ENCODE measurements at regions not wholly inside any gene's neighbourhood (a gene's known extent, or its start where the extent isn't known, plus 50 kb on each side); places are given as distances from the start of the nearest gene placed in this dataset.

- TF ChIP-seq ZNF462 (CRISPR knock-in tag; IDR thresholded peaks at IDR 0.05) (no peak), CTCF (conservative IDR thresholded peaks at IDR 0.05; ENCODE audit: low read depth in 2 of 2) (no peak)
Measured at GRCh38 chr5:27568811-27569210, 530.4 kb upstream of the CDH9 start (continued).

- Histone ChIP-seq H3K4me2 (no peak overlapping the region), H3K4me3 (no peak overlapping the region), H3F3A (replicated peaks; ENCODE audit: low read depth) (no peaks in the 10 kb centered on the region), H3K79me2 (replicated peaks; ENCODE audit: insufficient read depth) (no peaks in the 10 kb centered on the region), H2AFZ (no peak overlapping the region), H3K9me2 (ENCODE audit: insufficient read depth) (no peaks in the 10 kb centered on the region; the same call in 1 of the 2 replicates), H3K36me3 (ENCODE audit: insufficient read depth) (no peaks in the 10 kb centered on the region), H4K20me1 (replicated peaks; ENCODE audit: insufficient read depth) (no peaks in the 10 kb centered on the region), H3K4me1 (ENCODE audit: insufficient read depth) (peaks cover 12% of the 10 kb centered on the region), H3K27me3 (ENCODE audit: insufficient read depth) (no peaks in the 10 kb centered on the region), H3K27ac (ENCODE audit: low read depth) (no peak overlapping the region)
- no peaks in the 10 kb centered on the region for H3K27me3 Mint-ChIP-seq (ENCODE audit: insufficient read depth, low read depth, poor library complexity)
- no peak overlapping the region for H3K27ac Mint-ChIP-seq
- H3K4me3 Mint-ChIP-seq: no peak overlapping the region
- no peak for ATAC-seq
- H3K9me3 Mint-ChIP-seq: no peaks in the 10 kb centered on the region
- H3K36me3 Mint-ChIP-seq (ENCODE audit: low read depth): no peaks in the 10 kb centered on the region
- DNase-seq (ENCODE audit: low spot score): no peak
- H3K4me1 Mint-ChIP-seq: peaks cover 11% of the 10 kb centered on the region; the same call in 2 of the 3 replicates
- TF ChIP-seq JUNB (IDR thresholded peaks at IDR 0.05; ENCODE audit: unreplicated experiment) (no peak), NANOG (IDR thresholded peaks at IDR 0.05; ENCODE audit: borderline replicate concordance) (no peak), ZNF331 (CRISPR knock-in tag; IDR thresholded peaks at IDR 0.05; ENCODE audit: low read depth) (no peak), POLR2AphosphoS5 (IDR thresholded peaks at IDR 0.05; ENCODE audit: low read depth) (no peak), EZH2 (IDR thresholded peaks at IDR 0.05; ENCODE audit: low read depth, unreplicated experiment) (no peak), ZNF114 (CRISPR knock-in tag; IDR thresholded peaks at IDR 0.05) (no peak), EZH2phosphoT487 (IDR thresholded peaks at IDR 0.05; ENCODE audit: unreplicated experiment) (no peak), ZNF462 (CRISPR knock-in tag; IDR thresholded peaks at IDR 0.05) (no peak)
Measured at GRCh38 chr5:27561408-27561807, 523.0 kb upstream of the CDH9 start.

All from GM23338 (cell line).